ENCODE measurements at regions not wholly inside any gene's neighbourhood (a gene's known extent, or its start where the extent isn't known, plus 50 kb on each side); places are given as distances from the start of the nearest gene placed in this dataset.

GRCh38 chr10:91115618-91116390 is 104.7 kb upstream of the PCGF5 start:
- no peak for TF ChIP-seq POLR2A (IDR thresholded peaks at IDR 0.05; ENCODE audit: low read depth, low read length)
- no peak for TF ChIP-seq POLR2AphosphoS5 (IDR thresholded peaks at IDR 0.05; ENCODE audit: low read depth, low read length)
- no peak for TF ChIP-seq PAX5 (IDR thresholded peaks at IDR 0.05; ENCODE audit: insufficient read depth, low read length, severe bottlenecking)
- TF ChIP-seq TAF1 (IDR thresholded peaks at IDR 0.05; ENCODE audit: low read depth, low read length), result no peak
